ENCODE measurements at regions not wholly inside any gene's neighbourhood (a gene's known extent, or its start where the extent isn't known, plus 50 kb on each side); places are given as distances from the start of the nearest gene placed in this dataset.

DNA sequence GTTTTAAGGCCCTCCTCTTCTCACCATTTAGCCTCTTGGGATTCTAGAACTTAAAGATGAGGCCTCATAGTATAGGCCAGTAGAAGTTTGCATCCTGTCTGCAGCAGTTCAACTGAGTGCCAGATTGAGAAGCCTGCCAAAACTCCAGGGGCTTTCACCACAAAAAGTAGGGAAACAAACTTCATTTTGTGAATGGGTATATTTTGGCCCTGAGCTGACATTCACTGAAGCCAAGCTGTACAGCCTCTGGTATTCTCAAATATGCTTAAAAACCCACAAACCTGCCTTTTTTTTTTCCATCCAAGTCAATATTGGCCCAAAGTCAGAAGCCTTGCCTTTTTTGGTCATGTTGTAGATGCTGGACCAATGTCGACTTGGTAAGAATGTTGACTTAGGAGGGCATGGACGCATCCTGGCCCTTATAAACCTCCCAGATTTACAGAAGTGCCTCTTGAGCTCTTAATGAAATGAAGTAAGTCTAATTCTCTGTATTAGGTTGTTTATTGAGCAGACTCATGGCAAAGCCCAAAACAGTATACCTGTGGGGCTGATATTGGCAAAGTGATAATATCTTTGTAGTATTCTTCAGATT lies 337.5 kb downstream of the CHRM3 start:
- Histone ChIP-seq H3K36me3 (replicated peaks; ENCODE audit: insufficient read depth, low read depth) (no peaks in the 10 kb centered on the region), H2AFZ (no peak overlapping the region), H4K20me1 (ENCODE audit: insufficient read depth, poor library complexity, severe bottlenecking) (no peaks in the 10 kb centered on the region), H3K4me1 (ENCODE audit: insufficient read depth) (no peaks in the 10 kb centered on the region), H3K27me3 (no peaks in the 10 kb centered on the region), H3K9me3 (ENCODE audit: low read depth) (no peaks in the 10 kb centered on the region), H3K4me2 (no peak overlapping the region), H3K27ac (no peak overlapping the region), H3K79me2 (no peaks in the 10 kb centered on the region), H3K4me3 (no peak overlapping the region), H3K9me2 (replicated peaks; ENCODE audit: insufficient read depth) (no peaks in the 10 kb centered on the region)
- TF ChIP-seq, protein P1, sequence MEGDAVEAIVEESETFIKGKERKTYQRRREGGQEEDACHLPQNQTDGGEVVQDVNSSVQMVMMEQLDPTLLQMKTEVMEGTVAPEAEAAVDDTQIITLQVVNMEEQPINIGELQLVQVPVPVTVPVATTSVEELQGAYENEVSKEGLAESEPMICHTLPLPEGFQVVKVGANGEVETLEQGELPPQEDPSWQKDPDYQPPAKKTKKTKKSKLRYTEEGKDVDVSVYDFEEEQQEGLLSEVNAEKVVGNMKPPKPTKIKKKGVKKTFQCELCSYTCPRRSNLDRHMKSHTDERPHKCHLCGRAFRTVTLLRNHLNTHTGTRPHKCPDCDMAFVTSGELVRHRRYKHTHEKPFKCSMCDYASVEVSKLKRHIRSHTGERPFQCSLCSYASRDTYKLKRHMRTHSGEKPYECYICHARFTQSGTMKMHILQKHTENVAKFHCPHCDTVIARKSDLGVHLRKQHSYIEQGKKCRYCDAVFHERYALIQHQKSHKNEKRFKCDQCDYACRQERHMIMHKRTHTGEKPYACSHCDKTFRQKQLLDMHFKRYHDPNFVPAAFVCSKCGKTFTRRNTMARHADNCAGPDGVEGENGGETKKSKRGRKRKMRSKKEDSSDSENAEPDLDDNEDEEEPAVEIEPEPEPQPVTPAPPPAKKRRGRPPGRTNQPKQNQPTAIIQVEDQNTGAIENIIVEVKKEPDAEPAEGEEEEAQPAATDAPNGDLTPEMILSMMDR (IDR thresholded peaks at IDR 0.05; ENCODE audit: poor library complexity): no peak
- TF ChIP-seq EZH2 (IDR thresholded peaks at IDR 0.05; ENCODE audit: borderline replicate concordance) (no peak), EZH2phosphoT487 (IDR thresholded peaks at IDR 0.05; ENCODE audit: low read depth, severe bottlenecking, unreplicated experiment) (no peak)
- WGBS (ENCODE audit: low lambda C conversion rate, missing lambda C conversion rate): 82% methylated on average over 2 of the region's 2 CpGs
- no peak for DNase-seq (ENCODE audit: low spot score)

DNA sequence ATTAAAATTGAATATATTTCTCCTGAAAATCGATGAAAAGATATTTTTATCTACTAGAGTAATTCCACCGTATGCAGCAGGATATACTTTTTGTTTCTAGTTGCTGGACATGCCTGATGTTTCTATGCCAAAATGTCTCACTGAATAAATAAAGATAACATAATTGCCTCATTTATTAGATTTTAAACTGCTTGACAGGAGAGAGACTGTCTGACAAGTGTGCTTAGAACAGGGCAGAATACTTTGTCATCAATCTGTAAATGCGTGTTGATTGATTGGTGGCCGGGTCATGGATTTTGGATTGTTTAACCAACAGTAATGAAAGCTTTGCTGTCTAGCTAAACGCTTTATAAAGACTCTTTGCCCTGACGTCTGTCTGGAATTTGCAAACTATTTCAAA lies 339.0 kb downstream of the CHRM3 start:
- H2AFZ ChIP-seq: no peak overlapping the region
- 62% methylated on average over 6 of the region's 6 CpGs for WGBS (ENCODE audit: low lambda C conversion rate, missing lambda C conversion rate)

DNA sequence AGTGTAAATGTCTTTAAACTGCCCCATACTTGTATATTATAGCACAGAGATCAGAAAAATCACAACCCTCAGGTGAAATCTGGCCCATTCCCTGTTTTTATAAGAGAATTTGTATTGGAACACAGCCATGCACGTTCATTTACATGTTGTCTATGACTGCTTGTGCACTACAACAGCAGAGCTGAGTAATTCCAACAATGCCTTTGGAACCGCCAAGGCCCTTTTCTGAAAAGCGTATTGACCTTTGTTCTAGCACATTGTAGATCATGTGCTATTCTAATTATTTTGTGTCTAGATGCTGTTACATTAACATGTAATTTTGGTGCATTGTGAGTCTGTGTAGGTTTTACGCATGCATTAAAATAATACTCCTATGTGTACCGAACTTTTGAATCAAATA lies 339.6 kb downstream of the CHRM3 start:
- H3K27me3 ChIP-seq: no peaks in the 10 kb centered on the region
- H3K9me3 ChIP-seq (ENCODE audit: low read depth): no peaks in the 10 kb centered on the region
- H3K36me3 ChIP-seq (replicated peaks; ENCODE audit: insufficient read depth, low read depth): no peaks in the 10 kb centered on the region
- WGBS (ENCODE audit: low lambda C conversion rate, missing lambda C conversion rate): 88% methylated on average over 5 of the region's 5 CpGs
- no peak overlapping the region for H2AFZ ChIP-seq
- H3K4me2 ChIP-seq: no peak overlapping the region
- H4K20me1 ChIP-seq (ENCODE audit: insufficient read depth, poor library complexity, severe bottlenecking): no peaks in the 10 kb centered on the region
- H3K4me3 ChIP-seq: no peak overlapping the region
- DNase-seq (ENCODE audit: low spot score): no peak
- no peaks in the 10 kb centered on the region for H3K9me2 ChIP-seq (replicated peaks; ENCODE audit: insufficient read depth)
- H3K4me1 ChIP-seq (ENCODE audit: insufficient read depth): no peaks in the 10 kb centered on the region
- H3K79me2 ChIP-seq: no peaks in the 10 kb centered on the region
- TF ChIP-seq, protein P1 (IDR thresholded peaks at IDR 0.05; ENCODE audit: poor library complexity): no peak
- TF ChIP-seq EZH2 (IDR thresholded peaks at IDR 0.05; ENCODE audit: borderline replicate concordance): no peak
- no peak for TF ChIP-seq EZH2phosphoT487 (IDR thresholded peaks at IDR 0.05; ENCODE audit: low read depth, severe bottlenecking, unreplicated experiment)
- H3K27ac ChIP-seq: no peak overlapping the region

More for the DNA sequence above, 339.0 kb downstream of the CHRM3 start:
- Histone ChIP-seq H3K9me3 (ENCODE audit: low read depth) (no peaks in the 10 kb centered on the region), H3K79me2 (no peaks in the 10 kb centered on the region), H4K20me1 (ENCODE audit: insufficient read depth, poor library complexity, severe bottlenecking) (no peaks in the 10 kb centered on the region), H3K4me3 (no peak overlapping the region), H3K27me3 (no peaks in the 10 kb centered on the region), H3K4me1 (ENCODE audit: insufficient read depth) (no peaks in the 10 kb centered on the region), H3K4me2 (no peak overlapping the region), H3K9me2 (replicated peaks; ENCODE audit: insufficient read depth) (no peaks in the 10 kb centered on the region), H3K27ac (no peak overlapping the region), H3K36me3 (replicated peaks; ENCODE audit: insufficient read depth, low read depth) (no peaks in the 10 kb centered on the region)
- TF ChIP-seq EZH2 (IDR thresholded peaks at IDR 0.05; ENCODE audit: borderline replicate concordance) (no peak), EZH2phosphoT487 (IDR thresholded peaks at IDR 0.05; ENCODE audit: low read depth, severe bottlenecking, unreplicated experiment) (no peak)
- TF ChIP-seq, protein P1 (IDR thresholded peaks at IDR 0.05; ENCODE audit: poor library complexity): no peak
- DNase-seq (ENCODE audit: low spot score): no peak

Measured in hepatocyte (in vitro differentiated cells).